ENCODE measurements at regions not wholly inside any gene's neighbourhood (a gene's known extent, or its start where the extent isn't known, plus 50 kb on each side); places are given as distances from the start of the nearest gene placed in this dataset.

DNA sequence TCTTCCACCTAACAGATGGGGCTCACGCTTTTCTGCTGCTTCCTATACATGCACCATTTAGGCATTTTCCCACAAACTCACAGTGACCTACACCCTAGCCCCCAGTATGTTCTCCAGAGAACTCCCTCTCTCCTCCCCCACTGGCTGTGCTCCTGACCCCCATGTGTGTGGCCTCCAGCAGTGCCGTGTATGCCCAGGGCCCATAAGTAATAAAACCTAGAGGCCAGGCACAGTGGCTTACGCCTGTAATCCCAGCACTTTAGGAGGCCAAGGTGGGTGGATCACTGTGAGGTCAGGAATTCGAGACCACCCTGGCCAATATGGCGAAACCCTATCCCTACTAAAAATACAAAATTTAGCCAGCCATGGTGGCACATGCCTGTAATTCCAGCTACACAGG, 54.7 kb upstream of the NXT1 start:
- H2BK15ac ChIP-seq (ENCODE audit: low read depth, poor library complexity, severe bottlenecking), result no peak overlapping the region
- H4K91ac ChIP-seq (ENCODE audit: low read length), result no peak overlapping the region
- WGBS, result 88% methylated on average over 5 of the region's 5 CpGs
- H2BK120ac ChIP-seq (ENCODE audit: low read depth, low read length), result no peak overlapping the region
- no peak for DNase-seq
- H3K4ac ChIP-seq (ENCODE audit: low read depth in 1 of 2, low read length in 2 of 2), result no peak overlapping the region
- no peaks in the 10 kb centered on the region for H3K36me3 ChIP-seq (ENCODE audit: control insufficient read depth in 1 of 2, insufficient read depth in 2 of 2, low read depth in 1 of 2, low read length in 2 of 2)
- H3K9ac ChIP-seq (ENCODE audit: low read length), result no peak overlapping the region
- no peak overlapping the region for H2BK5ac ChIP-seq (ENCODE audit: low read depth, low read length, poor library complexity, severe bottlenecking)
- no peak overlapping the region for H3K4me2 ChIP-seq (ENCODE audit: low read length, poor library complexity, severe bottlenecking)
- H3K14ac ChIP-seq (ENCODE audit: low read length in 2 of 2), result peak overlapping the region in 1 of 2 experiments; percentile 1
- no peak overlapping the region for H4K8ac ChIP-seq (ENCODE audit: low read length)
- H3K79me1 ChIP-seq (replicated peaks; ENCODE audit: low read length, poor library complexity, severe bottlenecking), result no peaks in the 10 kb centered on the region
- H2BK12ac ChIP-seq (ENCODE audit: low read length in 2 of 2), result no peak overlapping the region
- no peak overlapping the region for H2AK5ac ChIP-seq (ENCODE audit: low read length, severe bottlenecking)
- peak overlapping the region in 1 of 2 experiments; percentile 11 for H3K18ac ChIP-seq (ENCODE audit: low read depth in 1 of 2, low read length in 2 of 2)
- peaks cover 0 to 64% of the 10 kb centered on the region in 2 experiments for H3K27me3 ChIP-seq (ENCODE audit: control insufficient read depth in 1 of 2, insufficient read depth in 1 of 2, low read length in 2 of 2)
- H3K23ac ChIP-seq (ENCODE audit: low read length in 2 of 2), result no peak overlapping the region
- H3K9me3 ChIP-seq (ENCODE audit: control insufficient read depth, low read length), result no peaks in the 10 kb centered on the region
- H3K4me1 ChIP-seq (ENCODE audit: control insufficient read depth, insufficient read depth, low read depth, low read length), result peaks cover 11% of the 10 kb centered on the region
- H2AFZ ChIP-seq (ENCODE audit: low read depth, low read length), result no peak overlapping the region
- H3K27ac ChIP-seq (ENCODE audit: low read length, poor library complexity, severe bottlenecking), result no peak overlapping the region
- H3K4me3 ChIP-seq (ENCODE audit: insufficient read depth in 1 of 2, low read depth in 1 of 2, low read length in 2 of 2), result no peak overlapping the region

DNA sequence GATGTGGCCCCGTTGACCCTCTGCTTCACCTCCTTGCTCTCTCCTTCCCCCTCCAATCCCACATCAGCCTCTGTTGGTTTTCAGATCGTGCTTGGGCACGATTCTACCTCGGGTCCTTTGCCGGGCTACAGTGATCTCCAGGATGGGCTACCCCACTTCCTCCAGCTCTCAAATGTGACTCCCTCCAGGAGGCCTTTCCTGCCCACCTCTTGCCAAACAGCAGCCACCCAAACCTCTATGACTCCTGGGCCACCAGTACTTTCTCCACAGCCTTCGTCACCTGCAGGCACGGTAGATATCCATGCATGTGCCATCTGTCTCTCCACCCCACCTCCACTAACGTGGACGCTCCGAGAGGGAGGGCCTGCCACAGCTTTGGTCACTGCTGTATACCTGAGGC, 55.9 kb upstream of the NXT1 start:
- H3K4me3 ChIP-seq (ENCODE audit: insufficient read depth in 1 of 2, low read depth in 1 of 2, low read length in 2 of 2), result no peak overlapping the region
- H4K91ac ChIP-seq (ENCODE audit: low read length), result no peak overlapping the region
- no peak overlapping the region for H3K23ac ChIP-seq (ENCODE audit: low read length in 2 of 2)
- 96% methylated on average over 9 of the region's 10 CpGs for WGBS
- no peaks in the 10 kb centered on the region for H3K36me3 ChIP-seq (ENCODE audit: control insufficient read depth in 1 of 2, insufficient read depth in 2 of 2, low read depth in 1 of 2, low read length in 2 of 2)
- H3K18ac ChIP-seq (ENCODE audit: low read depth in 1 of 2, low read length in 2 of 2), result no peak overlapping the region
- no peak overlapping the region for H2BK15ac ChIP-seq (ENCODE audit: low read depth, poor library complexity, severe bottlenecking)
- H2AFZ ChIP-seq (ENCODE audit: low read depth, low read length), result no peak overlapping the region
- no peak for DNase-seq
- no peak overlapping the region for H4K8ac ChIP-seq (ENCODE audit: low read length)
- no peak overlapping the region for H3K27ac ChIP-seq (ENCODE audit: low read length, poor library complexity, severe bottlenecking)
- no peak overlapping the region for H3K9ac ChIP-seq (ENCODE audit: low read length)
- no peak overlapping the region for H3K4me2 ChIP-seq (ENCODE audit: low read length, poor library complexity, severe bottlenecking)
- H3K27me3 ChIP-seq (ENCODE audit: control insufficient read depth in 1 of 2, insufficient read depth in 1 of 2, low read length in 2 of 2), result peaks cover 0 to 64% of the 10 kb centered on the region in 2 experiments
- no peak overlapping the region for H2BK5ac ChIP-seq (ENCODE audit: low read depth, low read length, poor library complexity, severe bottlenecking)
- no peak overlapping the region for H2BK12ac ChIP-seq (ENCODE audit: low read length in 2 of 2)
- no peak overlapping the region for H3K4ac ChIP-seq (ENCODE audit: low read depth in 1 of 2, low read length in 2 of 2)
- H2BK120ac ChIP-seq (ENCODE audit: low read depth, low read length), result no peak overlapping the region
- no peaks in the 10 kb centered on the region for H3K9me3 ChIP-seq (ENCODE audit: control insufficient read depth, low read length)
- no peak overlapping the region for H3K14ac ChIP-seq (ENCODE audit: low read length in 2 of 2)
- H2AK5ac ChIP-seq (ENCODE audit: low read length, severe bottlenecking), result no peak overlapping the region
- H3K79me1 ChIP-seq (replicated peaks; ENCODE audit: low read length, poor library complexity, severe bottlenecking), result no peaks in the 10 kb centered on the region
- peaks cover 11% of the 10 kb centered on the region for H3K4me1 ChIP-seq (ENCODE audit: control insufficient read depth, insufficient read depth, low read depth, low read length)

DNA sequence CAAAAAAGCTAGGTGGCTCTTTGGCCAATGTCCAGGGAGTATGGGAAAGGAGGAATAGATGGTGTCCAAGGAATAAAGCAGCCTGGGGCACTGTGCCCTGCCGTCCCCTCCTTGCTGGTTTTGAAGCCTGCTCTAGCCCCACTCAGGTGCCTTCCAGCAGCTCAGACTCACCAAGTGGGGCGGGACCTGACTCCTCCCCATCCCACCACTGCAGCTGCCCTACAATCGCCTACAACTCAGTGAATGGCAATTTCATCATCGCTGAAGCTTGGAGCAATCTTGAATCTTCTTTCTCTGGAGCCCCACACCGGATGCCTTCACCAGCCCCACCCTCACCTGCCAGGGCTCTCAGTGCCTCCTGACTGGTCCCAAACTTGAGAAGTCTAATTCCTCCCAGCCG, 56.4 kb upstream of the NXT1 start:
- Histone ChIP-seq H3K79me1 (replicated peaks; ENCODE audit: low read length, poor library complexity, severe bottlenecking) (no peaks in the 10 kb centered on the region), H2BK12ac (ENCODE audit: low read length in 2 of 2) (peak overlapping the region in 1 of 2 experiments; percentile 33), H3K4me2 (ENCODE audit: low read length, poor library complexity, severe bottlenecking) (no peak overlapping the region), H3K9me3 (ENCODE audit: control insufficient read depth, low read length) (no peaks in the 10 kb centered on the region), H3K9ac (ENCODE audit: low read length) (no peak overlapping the region), H2BK15ac (ENCODE audit: low read depth, poor library complexity, severe bottlenecking) (no peak overlapping the region), H3K4me3 (ENCODE audit: insufficient read depth in 1 of 2, low read depth in 1 of 2, low read length in 2 of 2) (peak overlapping the region in 1 of 2 experiments; percentile 25), H3K4me1 (ENCODE audit: control insufficient read depth, insufficient read depth, low read depth, low read length) (peaks cover 11% of the 10 kb centered on the region), H3K36me3 (ENCODE audit: control insufficient read depth in 1 of 2, insufficient read depth in 2 of 2, low read depth in 1 of 2, low read length in 2 of 2) (no peaks in the 10 kb centered on the region), H3K23ac (ENCODE audit: low read length in 2 of 2) (no peak overlapping the region), H3K18ac (ENCODE audit: low read depth in 1 of 2, low read length in 2 of 2) (no peak overlapping the region), H3K27ac (ENCODE audit: low read length, poor library complexity, severe bottlenecking) (no peak overlapping the region), H2AFZ (ENCODE audit: low read depth, low read length) (no peak overlapping the region), H2AK5ac (ENCODE audit: low read length, severe bottlenecking) (no peak overlapping the region), H4K91ac (ENCODE audit: low read length) (no peak overlapping the region), H4K8ac (ENCODE audit: low read length) (no peak overlapping the region), H3K27me3 (ENCODE audit: control insufficient read depth in 1 of 2, insufficient read depth in 1 of 2, low read length in 2 of 2) (peaks cover 0 to 67% of the 10 kb centered on the region in 2 experiments), H3K4ac (ENCODE audit: low read depth in 1 of 2, low read length in 2 of 2) (no peak overlapping the region), H3K14ac (ENCODE audit: low read length in 2 of 2) (no peak overlapping the region), H2BK120ac (ENCODE audit: low read depth, low read length) (no peak overlapping the region), H2BK5ac (ENCODE audit: low read depth, low read length, poor library complexity, severe bottlenecking) (no peak overlapping the region)
- peak; percentile 9 for DNase-seq
- 91% methylated on average over 6 of the region's 6 CpGs for WGBS

DNA sequence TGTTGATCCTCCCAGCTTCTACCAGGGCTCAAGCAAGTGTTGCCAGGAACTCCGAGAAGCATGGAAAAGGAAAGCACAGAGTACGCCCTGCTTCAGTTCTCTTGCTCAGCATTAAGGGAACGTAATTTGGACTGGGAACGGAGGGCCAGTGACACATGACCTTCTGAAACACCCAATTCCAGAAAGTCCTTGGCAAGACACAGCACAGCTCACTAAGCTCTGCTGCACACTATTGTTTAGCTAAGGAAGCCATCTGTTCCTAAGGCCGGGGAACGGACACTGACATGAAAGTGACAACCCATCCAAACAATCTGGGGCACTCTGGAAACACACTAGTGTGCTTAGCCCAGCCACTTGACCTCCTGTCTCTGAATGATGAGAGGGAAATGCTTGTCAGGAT, 56.9 kb upstream of the NXT1 start:
- H3K4me2 ChIP-seq (ENCODE audit: low read length, poor library complexity, severe bottlenecking), result no peak overlapping the region

More for the DNA sequence above, 56.9 kb upstream of the NXT1 start:
- Histone ChIP-seq H3K4me3 (ENCODE audit: insufficient read depth in 1 of 2, low read depth in 1 of 2, low read length in 2 of 2) (peak overlapping the region in 1 of 2 experiments; percentile 25), H3K79me1 (replicated peaks; ENCODE audit: low read length, poor library complexity, severe bottlenecking) (no peaks in the 10 kb centered on the region), H4K8ac (ENCODE audit: low read length) (no peak overlapping the region), H3K23ac (ENCODE audit: low read length in 2 of 2) (no peak overlapping the region), H3K27ac (ENCODE audit: low read length, poor library complexity, severe bottlenecking) (no peak overlapping the region), H4K91ac (ENCODE audit: low read length) (no peak overlapping the region), H3K4ac (ENCODE audit: low read depth in 1 of 2, low read length in 2 of 2) (no peak overlapping the region), H3K9me3 (ENCODE audit: control insufficient read depth, low read length) (no peaks in the 10 kb centered on the region), H2AFZ (ENCODE audit: low read depth, low read length) (no peak overlapping the region), H2BK120ac (ENCODE audit: low read depth, low read length) (no peak overlapping the region), H2BK15ac (ENCODE audit: low read depth, poor library complexity, severe bottlenecking) (no peak overlapping the region), H3K36me3 (ENCODE audit: control insufficient read depth in 1 of 2, insufficient read depth in 2 of 2, low read depth in 1 of 2, low read length in 2 of 2) (no peaks in the 10 kb centered on the region), H3K18ac (ENCODE audit: low read depth in 1 of 2, low read length in 2 of 2) (no peak overlapping the region), H3K27me3 (ENCODE audit: control insufficient read depth in 1 of 2, insufficient read depth in 1 of 2, low read length in 2 of 2) (peaks cover 0 to 70% of the 10 kb centered on the region in 2 experiments), H2BK12ac (ENCODE audit: low read length in 2 of 2) (no peak overlapping the region), H3K4me1 (ENCODE audit: control insufficient read depth, insufficient read depth, low read depth, low read length) (peaks cover 11% of the 10 kb centered on the region), H2AK5ac (ENCODE audit: low read length, severe bottlenecking) (no peak overlapping the region), H3K9ac (ENCODE audit: low read length) (no peak overlapping the region), H3K14ac (ENCODE audit: low read length in 2 of 2) (no peak overlapping the region), H2BK5ac (ENCODE audit: low read depth, low read length, poor library complexity, severe bottlenecking) (no peak overlapping the region)
- peak; percentile 47 for DNase-seq
- 23% methylated on average over 6 of the region's 6 CpGs for WGBS
